Thoracic aorta (tissue), 2 donors: ENCODE measurements at regions not wholly inside any gene's neighbourhood (a gene's known extent, or its start where the extent isn't known, plus 50 kb on each side); places are given as distances from the start of the nearest gene placed in this dataset.

Experiments
- ATAC-seq: fragments of 150-250 bp; one replicate; pipeline ENCODE4 v1.8.0; 2017; ENCODE audit warnings: low read depth; ENCODE audit not compliant: insufficient number of reproducible peaks, low FRiP score
- DNase-seq: peaks from one replicate; pipeline ENCODE4 v3.0.0-alpha.2; 2020; ENCODE audit warnings: low spot score
- H3K27ac ChIP-seq, 2 donors: fragments of 200-600 bp; sonication (generic); 1 replicate in 1 of 2; 2 replicates in 1 of 2; pipeline ENCODE4 v1.5.1; 2016; ENCODE audit warnings: mild to moderate bottlenecking in 2 of 2, moderate library complexity in 2 of 2
- H3K27me3 ChIP-seq: fragments of 200-600 bp; sonication (generic); replicated peaks from 2 replicates; pipeline ENCODE4 v1.6.0; 2016; ENCODE audit warnings: mild to moderate bottlenecking; ENCODE audit not compliant: insufficient read depth
- H3K36me3 ChIP-seq: fragments of 200-600 bp; sonication (generic); one replicate; pipeline ENCODE4 v1.5.1; 2016
- H3K4me1 ChIP-seq, 2 donors: fragments of 200-600 bp; sonication (generic); 1 replicate in 1 of 2; 2 replicates in 1 of 2; pipeline versions ENCODE4 v1.5.1 to v1.6.0; 2016; ENCODE audit warnings: low read depth in 2 of 2, mild to moderate bottlenecking in 1 of 2; ENCODE audit not compliant: control insufficient read depth in 1 of 2
- H3K4me3 ChIP-seq: fragments of 200-600 bp; sonication (generic); 2 replicates; pipeline ENCODE4 v1.5.1; 2016; ENCODE audit warnings: mild to moderate bottlenecking
- H3K9me3 ChIP-seq: fragments of 200-600 bp; sonication (generic); 2 replicates; pipeline ENCODE4 v1.5.1; 2016
- TF ChIP-seq, protein P1 (sequence below): fragments of 200-600 bp; sonication (generic); IDR thresholded peaks from one replicate; pipeline ENCODE4 v1.5.1; 2019; ENCODE audit warnings: antibody characterized with exemption

DNA sequence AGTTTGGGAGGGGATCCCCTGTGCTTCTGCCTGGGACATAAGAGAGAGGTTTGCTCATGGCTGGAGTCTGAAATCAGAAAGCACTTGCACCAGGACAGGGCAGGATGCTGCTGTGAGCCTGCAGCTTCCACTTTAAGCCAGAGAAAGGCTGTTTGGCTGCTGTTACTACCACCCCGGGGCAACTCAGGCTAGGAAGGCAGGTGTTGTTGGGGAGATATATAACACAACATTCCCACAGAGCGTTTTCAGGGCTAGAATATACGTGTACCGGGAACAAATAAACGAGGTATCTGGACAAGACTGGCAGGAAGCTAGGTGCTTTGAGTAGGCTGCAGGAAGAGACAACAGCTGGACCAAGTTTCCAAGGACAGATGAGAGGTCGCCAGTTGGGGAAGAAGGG, 313.3 kb upstream of the CCL2 start:
- Histone ChIP-seq H3K27me3 (no peaks in the 10 kb centered on the region), H3K27ac (no peak overlapping the region), H3K36me3 (no peaks in the 10 kb centered on the region), H3K4me1 (no peaks in the 10 kb centered on the region), H3K9me3 (no peaks in the 10 kb centered on the region), H3K4me3 (no peak overlapping the region)
- ATAC-seq (no peak), DNase-seq (no peak)
- TF ChIP-seq, protein P1, sequence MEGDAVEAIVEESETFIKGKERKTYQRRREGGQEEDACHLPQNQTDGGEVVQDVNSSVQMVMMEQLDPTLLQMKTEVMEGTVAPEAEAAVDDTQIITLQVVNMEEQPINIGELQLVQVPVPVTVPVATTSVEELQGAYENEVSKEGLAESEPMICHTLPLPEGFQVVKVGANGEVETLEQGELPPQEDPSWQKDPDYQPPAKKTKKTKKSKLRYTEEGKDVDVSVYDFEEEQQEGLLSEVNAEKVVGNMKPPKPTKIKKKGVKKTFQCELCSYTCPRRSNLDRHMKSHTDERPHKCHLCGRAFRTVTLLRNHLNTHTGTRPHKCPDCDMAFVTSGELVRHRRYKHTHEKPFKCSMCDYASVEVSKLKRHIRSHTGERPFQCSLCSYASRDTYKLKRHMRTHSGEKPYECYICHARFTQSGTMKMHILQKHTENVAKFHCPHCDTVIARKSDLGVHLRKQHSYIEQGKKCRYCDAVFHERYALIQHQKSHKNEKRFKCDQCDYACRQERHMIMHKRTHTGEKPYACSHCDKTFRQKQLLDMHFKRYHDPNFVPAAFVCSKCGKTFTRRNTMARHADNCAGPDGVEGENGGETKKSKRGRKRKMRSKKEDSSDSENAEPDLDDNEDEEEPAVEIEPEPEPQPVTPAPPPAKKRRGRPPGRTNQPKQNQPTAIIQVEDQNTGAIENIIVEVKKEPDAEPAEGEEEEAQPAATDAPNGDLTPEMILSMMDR, result no peak

DNA sequence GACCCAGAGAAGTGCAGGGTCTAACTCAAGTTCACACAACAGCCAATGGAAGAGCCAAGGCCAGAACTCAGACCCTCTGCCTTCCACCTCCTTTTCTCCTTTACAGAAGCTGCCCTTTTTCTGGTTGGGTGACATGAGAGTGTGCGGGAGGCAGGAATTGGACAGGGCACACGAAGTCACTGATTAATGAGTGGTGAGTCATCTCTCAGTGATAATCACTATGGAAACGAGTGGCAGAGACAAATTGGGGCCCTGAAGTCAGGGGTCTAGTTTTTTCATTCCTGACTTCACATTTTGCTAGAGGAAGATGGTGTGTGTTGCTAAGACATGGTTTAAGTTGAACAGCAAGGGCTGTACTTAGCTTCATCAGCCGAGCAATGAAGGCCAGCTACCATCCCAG, 312.7 kb upstream of the CCL2 start:
- H3K4me3 ChIP-seq, result no peak overlapping the region
- no peak overlapping the region for H3K27ac ChIP-seq
- DNase-seq (no peak), ATAC-seq (no peak)
- TF ChIP-seq, protein P1, result no peak
- no peaks in the 10 kb centered on the region for H3K4me1 ChIP-seq
- no peaks in the 10 kb centered on the region for H3K9me3 ChIP-seq
- no peaks in the 10 kb centered on the region for H3K27me3 ChIP-seq
- no peaks in the 10 kb centered on the region for H3K36me3 ChIP-seq

DNA sequence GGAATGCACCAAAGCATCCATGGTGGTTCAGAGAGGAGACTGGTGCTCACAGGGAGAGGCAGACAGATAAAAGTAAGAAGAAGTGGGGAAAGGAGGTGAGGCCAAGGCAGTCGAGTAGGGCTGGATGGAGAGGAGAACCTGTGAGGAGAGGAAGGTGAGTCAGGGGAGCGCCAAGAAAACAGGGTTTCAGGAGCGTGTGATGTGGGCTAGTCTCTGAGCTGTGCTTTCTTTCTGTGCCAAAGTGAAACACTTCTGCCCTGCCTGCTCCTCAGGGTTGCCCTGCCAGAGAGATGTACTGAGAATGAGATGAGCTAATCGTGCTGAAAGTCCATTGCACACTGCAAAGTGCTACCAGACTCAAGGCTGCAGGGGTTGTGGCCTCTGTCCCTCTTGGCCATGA, 310.7 kb upstream of the CCL2 start:
- H3K9me3 ChIP-seq, result no peaks in the 10 kb centered on the region
- DNase-seq, result no peak
- TF ChIP-seq, protein P1, result no peak
- no peaks in the 10 kb centered on the region for H3K4me1 ChIP-seq
- H3K27me3 ChIP-seq, result no peaks in the 10 kb centered on the region
- no peak overlapping the region for H3K27ac ChIP-seq
- no peaks in the 10 kb centered on the region for H3K36me3 ChIP-seq
- no peak overlapping the region for H3K4me3 ChIP-seq
- no peak for ATAC-seq

DNA sequence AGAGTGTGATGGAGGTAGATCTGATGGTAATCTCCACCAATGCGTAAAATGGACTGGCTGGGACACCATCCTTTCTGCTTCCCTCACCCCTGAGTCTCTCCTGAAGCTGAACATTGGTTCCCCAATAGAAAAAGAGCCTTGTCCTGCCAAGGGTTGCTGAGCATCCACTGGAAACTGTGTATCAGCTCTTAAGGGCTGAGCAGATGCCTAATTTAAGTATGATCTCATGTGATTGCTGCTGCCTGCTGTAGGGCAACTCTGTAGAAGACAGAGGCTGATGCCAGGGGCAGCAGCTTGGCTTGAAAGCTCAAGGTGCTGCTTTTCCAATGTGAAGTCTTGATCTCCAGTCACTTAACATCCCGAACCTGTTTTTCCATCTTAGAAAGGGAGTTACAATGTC, 310.3 kb upstream of the CCL2 start:
- H3K4me3 ChIP-seq, result no peak overlapping the region
- ATAC-seq (no peak), DNase-seq (no peak)
- no peaks in the 10 kb centered on the region for H3K27me3 ChIP-seq
- TF ChIP-seq, protein P1, result no peak
- no peaks in the 10 kb centered on the region for H3K4me1 ChIP-seq
- no peaks in the 10 kb centered on the region for H3K36me3 ChIP-seq
- H3K9me3 ChIP-seq, result no peaks in the 10 kb centered on the region
- H3K27ac ChIP-seq, result no peak overlapping the region

DNA sequence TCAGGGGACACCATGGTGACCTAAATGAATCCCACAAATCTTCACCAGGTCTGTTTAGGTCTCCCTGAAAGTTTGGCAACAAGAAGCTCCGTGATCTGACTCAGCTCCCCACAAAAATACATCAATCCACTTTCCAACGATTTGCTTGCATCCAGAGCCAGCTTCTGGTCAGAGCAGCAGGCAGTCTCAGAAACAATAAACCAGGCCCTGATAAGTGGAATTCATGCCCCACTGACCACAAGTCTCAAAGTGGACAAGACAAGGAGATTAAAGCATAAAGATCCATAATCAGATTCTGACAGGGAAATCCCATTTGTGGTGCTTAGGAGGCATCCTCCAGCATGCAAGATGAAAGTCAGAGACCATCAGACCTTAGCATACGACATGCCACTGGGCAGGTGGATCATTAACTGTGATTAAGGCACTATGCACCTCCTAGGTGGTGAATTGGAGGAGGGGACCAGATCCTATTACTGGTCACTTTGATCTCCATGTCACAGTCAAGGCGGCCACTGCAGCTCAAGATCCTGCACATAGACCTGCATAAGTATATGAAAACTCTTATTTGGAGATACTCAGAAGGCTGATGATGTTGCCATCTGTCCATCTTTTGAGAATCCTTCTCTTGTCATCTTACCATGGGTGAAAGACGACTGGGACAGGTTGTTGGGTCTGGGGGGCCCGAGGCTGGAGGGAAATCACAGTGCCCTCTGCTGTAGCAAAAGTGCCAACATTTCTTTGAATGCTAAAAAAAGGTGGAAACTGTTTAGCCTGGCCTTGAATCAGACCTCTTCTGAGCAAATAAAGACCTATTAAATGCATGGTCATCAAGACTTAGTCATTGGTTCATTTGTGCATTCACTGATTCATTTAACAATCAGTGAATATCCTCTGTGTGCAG, 309.2 kb upstream of the CCL2 start:
- Histone ChIP-seq H3K27me3 (no peaks in the 10 kb centered on the region), H3K27ac (no peak overlapping the region), H3K36me3 (no peaks in the 10 kb centered on the region), H3K4me1 (no peaks in the 10 kb centered on the region), H3K9me3 (no peaks in the 10 kb centered on the region), H3K4me3 (no peak overlapping the region)
- DNase-seq (no peak), ATAC-seq (no peak)
- TF ChIP-seq, protein P1, result no peak
